ENCODE measurements at regions not wholly inside any gene's neighbourhood (a gene's known extent, or its start where the extent isn't known, plus 50 kb on each side); places are given as distances from the start of the nearest gene placed in this dataset.
A peak's percentile ranks its signal among the peaks of the same experiment; 100 is the strongest.

DNA sequence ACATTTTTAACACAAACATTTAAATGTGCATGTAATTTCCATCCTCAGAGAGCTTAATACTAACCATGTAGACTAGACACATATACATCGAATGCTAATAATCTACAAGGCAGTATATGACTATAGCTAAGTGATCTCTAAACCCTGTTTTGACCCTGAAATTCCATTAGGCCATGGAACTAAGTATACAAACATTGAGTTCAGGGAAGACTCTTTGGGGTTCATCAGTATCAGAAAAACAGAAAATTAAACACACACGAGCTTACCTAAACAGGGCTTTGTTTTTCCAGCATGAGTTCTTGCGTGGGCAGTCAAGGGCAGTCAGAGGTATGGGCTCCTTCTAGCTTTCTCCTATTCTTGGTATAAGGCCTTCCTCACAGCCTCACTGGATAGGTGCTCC is 106.0 kb upstream of the COPS8 start (continued):
- TF ChIP-seq, protein P1, sequence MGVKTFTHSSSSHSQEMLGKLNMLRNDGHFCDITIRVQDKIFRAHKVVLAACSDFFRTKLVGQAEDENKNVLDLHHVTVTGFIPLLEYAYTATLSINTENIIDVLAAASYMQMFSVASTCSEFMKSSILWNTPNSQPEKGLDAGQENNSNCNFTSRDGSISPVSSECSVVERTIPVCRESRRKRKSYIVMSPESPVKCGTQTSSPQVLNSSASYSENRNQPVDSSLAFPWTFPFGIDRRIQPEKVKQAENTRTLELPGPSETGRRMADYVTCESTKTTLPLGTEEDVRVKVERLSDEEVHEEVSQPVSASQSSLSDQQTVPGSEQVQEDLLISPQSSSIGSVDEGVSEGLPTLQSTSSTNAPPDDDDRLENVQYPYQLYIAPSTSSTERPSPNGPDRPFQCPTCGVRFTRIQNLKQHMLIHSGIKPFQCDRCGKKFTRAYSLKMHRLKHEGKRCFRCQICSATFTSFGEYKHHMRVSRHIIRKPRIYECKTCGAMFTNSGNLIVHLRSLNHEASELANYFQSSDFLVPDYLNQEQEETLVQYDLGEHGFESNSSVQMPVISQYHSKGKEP (CRISPR knock-in tag; IDR thresholded peaks at IDR 0.05) = no peak
- TF ChIP-seq ZBTB20 (CRISPR knock-in tag; IDR thresholded peaks at IDR 0.05; ENCODE audit: borderline replicate concordance, low read depth) = peak; percentile 90; the same call in 1 of the 2 replicates
- TF ChIP-seq, protein P2, sequence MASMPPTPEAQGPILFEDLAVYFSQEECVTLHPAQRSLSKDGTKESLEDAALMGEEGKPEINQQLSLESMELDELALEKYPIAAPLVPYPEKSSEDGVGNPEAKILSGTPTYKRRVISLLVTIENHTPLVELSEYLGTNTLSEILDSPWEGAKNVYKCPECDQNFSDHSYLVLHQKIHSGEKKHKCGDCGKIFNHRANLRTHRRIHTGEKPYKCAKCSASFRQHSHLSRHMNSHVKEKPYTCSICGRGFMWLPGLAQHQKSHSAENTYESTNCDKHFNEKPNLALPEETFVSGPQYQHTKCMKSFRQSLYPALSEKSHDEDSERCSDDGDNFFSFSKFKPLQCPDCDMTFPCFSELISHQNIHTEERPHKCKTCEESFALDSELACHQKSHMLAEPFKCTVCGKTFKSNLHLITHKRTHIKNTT (CRISPR knock-in tag; IDR thresholded peaks at IDR 0.05) = no peak
- no peak for TF ChIP-seq ZNF44 (CRISPR knock-in tag; IDR thresholded peaks at IDR 0.05)
- no peak for TF ChIP-seq ZNF724P (CRISPR knock-in tag; IDR thresholded peaks at IDR 0.05; ENCODE audit: borderline replicate concordance)
- no peak for TF ChIP-seq SRY (CRISPR knock-in tag; IDR thresholded peaks at IDR 0.05)
- peak; percentile 40; the same call in 1 of the 2 replicates for TF ChIP-seq GATAD2A (CRISPR knock-in tag; IDR thresholded peaks at IDR 0.05)
- no peak for TF ChIP-seq ZNF3 (CRISPR knock-in tag; IDR thresholded peaks at IDR 0.05)
- TF ChIP-seq ZFX (CRISPR knock-in tag; IDR thresholded peaks at IDR 0.05; ENCODE audit: low read depth) = 0 out of 2 replicates have a peak, but pooled peaks have one; percentile 26
- peak; percentile 17; the same call in 1 of the 2 replicates for TF ChIP-seq FOXA3 (CRISPR knock-in tag; IDR thresholded peaks at IDR 0.05)
- TF ChIP-seq, protein P3, sequence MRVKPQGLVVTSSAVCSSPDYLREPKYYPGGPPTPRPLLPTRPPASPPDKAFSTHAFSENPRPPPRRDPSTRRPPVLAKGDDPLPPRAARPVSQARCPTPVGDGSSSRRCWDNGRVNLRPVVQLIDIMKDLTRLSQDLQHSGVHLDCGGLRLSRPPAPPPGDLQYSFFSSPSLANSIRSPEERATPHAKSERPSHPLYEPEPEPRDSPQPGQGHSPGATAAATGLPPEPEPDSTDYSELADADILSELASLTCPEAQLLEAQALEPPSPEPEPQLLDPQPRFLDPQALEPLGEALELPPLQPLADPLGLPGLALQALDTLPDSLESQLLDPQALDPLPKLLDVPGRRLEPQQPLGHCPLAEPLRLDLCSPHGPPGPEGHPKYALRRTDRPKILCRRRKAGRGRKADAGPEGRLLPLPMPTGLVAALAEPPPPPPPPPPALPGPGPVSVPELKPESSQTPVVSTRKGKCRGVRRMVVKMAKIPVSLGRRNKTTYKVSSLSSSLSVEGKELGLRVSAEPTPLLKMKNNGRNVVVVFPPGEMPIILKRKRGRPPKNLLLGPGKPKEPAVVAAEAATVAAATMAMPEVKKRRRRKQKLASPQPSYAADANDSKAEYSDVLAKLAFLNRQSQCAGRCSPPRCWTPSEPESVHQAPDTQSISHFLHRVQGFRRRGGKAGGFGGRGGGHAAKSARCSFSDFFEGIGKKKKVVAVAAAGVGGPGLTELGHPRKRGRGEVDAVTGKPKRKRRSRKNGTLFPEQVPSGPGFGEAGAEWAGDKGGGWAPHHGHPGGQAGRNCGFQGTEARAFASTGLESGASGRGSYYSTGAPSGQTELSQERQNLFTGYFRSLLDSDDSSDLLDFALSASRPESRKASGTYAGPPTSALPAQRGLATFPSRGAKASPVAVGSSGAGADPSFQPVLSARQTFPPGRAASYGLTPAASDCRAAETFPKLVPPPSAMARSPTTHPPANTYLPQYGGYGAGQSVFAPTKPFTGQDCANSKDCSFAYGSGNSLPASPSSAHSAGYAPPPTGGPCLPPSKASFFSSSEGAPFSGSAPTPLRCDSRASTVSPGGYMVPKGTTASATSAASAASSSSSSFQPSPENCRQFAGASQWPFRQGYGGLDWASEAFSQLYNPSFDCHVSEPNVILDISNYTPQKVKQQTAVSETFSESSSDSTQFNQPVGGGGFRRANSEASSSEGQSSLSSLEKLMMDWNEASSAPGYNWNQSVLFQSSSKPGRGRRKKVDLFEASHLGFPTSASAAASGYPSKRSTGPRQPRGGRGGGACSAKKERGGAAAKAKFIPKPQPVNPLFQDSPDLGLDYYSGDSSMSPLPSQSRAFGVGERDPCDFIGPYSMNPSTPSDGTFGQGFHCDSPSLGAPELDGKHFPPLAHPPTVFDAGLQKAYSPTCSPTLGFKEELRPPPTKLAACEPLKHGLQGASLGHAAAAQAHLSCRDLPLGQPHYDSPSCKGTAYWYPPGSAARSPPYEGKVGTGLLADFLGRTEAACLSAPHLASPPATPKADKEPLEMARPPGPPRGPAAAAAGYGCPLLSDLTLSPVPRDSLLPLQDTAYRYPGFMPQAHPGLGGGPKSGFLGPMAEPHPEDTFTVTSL (CRISPR knock-in tag; IDR thresholded peaks at IDR 0.05; ENCODE audit: borderline replicate concordance) = peak; percentile 53; the same call in 1 of the 2 replicates
- no peak for TF ChIP-seq ZNF292 (CRISPR knock-in tag; IDR thresholded peaks at IDR 0.05; ENCODE audit: borderline replicate concordance, low read depth)
- TF ChIP-seq MIXL1 (CRISPR knock-in tag; IDR thresholded peaks at IDR 0.05) = peak; percentile 59; the same call in 1 of the 2 replicates
- no peak for TF ChIP-seq ZNF460 (CRISPR knock-in tag; IDR thresholded peaks at IDR 0.05; ENCODE audit: borderline replicate concordance)
- no peak for TF ChIP-seq SYNCRIP (IDR thresholded peaks at IDR 0.05; ENCODE audit: insufficient read depth, low read depth, low read length)
- TF ChIP-seq, protein P4, sequence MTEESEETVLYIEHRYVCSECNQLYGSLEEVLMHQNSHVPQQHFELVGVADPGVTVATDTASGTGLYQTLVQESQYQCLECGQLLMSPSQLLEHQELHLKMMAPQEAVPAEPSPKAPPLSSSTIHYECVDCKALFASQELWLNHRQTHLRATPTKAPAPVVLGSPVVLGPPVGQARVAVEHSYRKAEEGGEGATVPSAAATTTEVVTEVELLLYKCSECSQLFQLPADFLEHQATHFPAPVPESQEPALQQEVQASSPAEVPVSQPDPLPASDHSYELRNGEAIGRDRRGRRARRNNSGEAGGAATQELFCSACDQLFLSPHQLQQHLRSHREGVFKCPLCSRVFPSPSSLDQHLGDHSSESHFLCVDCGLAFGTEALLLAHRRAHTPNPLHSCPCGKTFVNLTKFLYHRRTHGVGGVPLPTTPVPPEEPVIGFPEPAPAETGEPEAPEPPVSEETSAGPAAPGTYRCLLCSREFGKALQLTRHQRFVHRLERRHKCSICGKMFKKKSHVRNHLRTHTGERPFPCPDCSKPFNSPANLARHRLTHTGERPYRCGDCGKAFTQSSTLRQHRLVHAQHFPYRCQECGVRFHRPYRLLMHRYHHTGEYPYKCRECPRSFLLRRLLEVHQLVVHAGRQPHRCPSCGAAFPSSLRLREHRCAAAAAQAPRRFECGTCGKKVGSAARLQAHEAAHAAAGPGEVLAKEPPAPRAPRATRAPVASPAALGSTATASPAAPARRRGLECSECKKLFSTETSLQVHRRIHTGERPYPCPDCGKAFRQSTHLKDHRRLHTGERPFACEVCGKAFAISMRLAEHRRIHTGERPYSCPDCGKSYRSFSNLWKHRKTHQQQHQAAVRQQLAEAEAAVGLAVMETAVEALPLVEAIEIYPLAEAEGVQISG (CRISPR knock-in tag; IDR thresholded peaks at IDR 0.05) = no peak
- TF ChIP-seq HDAC1 (CRISPR knock-in tag; IDR thresholded peaks at IDR 0.05) = peak; percentile 48
- TF ChIP-seq, protein P5, sequence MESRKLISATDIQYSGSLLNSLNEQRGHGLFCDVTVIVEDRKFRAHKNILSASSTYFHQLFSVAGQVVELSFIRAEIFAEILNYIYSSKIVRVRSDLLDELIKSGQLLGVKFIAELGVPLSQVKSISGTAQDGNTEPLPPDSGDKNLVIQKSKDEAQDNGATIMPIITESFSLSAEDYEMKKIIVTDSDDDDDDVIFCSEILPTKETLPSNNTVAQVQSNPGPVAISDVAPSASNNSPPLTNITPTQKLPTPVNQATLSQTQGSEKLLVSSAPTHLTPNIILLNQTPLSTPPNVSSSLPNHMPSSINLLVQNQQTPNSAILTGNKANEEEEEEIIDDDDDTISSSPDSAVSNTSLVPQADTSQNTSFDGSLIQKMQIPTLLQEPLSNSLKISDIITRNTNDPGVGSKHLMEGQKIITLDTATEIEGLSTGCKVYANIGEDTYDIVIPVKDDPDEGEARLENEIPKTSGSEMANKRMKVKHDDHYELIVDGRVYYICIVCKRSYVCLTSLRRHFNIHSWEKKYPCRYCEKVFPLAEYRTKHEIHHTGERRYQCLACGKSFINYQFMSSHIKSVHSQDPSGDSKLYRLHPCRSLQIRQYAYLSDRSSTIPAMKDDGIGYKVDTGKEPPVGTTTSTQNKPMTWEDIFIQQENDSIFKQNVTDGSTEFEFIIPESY (CRISPR knock-in tag; IDR thresholded peaks at IDR 0.05) = no peak

Data from HepG2 (cell line).